Activated T-cell treated with anti-CD3 and anti-CD28 coated beads, Interleukin-2, amount 50 U/mL, for 72 hours (primary cell): ENCODE measurements at regions not wholly inside any gene's neighbourhood (a gene's known extent, or its start where the extent isn't known, plus 50 kb on each side); places are given as distances from the start of the nearest gene placed in this dataset.

Experiments
- ATAC-seq, 2 donors: fragments of 150-1000 bp; cut with Tn5 transposase; replicated peaks in 1 of 2; 2 replicates each; pipeline ENCODE4 v1.10.0; 2021; ENCODE audit warnings: moderate library complexity in 2 of 2, mild to moderate bottlenecking in 1 of 2
- DNase-seq, 2 donors: peaks; one replicate each; pipeline ENCODE4 v3.0.0; 2021 to 2022; ENCODE audit warnings: mixed read lengths in 1 of 2
- H3K27ac Mint-ChIP-seq: one replicate; pipeline ENCODE4 v1.8.0; 2022; ENCODE audit warnings: mild to moderate bottlenecking, moderate library complexity, mixed read lengths
- H3K27me3 Mint-ChIP-seq: one replicate; pipeline ENCODE4 v1.8.0; 2022; ENCODE audit warnings: low read depth, mixed read lengths
- H3K36me3 Mint-ChIP-seq, 2 donors: one replicate each; pipeline ENCODE4 v1.8.0; 2022; ENCODE audit warnings: mixed read lengths in 2 of 2, mild to moderate bottlenecking in 1 of 2; ENCODE audit not compliant: insufficient read depth in 2 of 2
- H3K4me1 Mint-ChIP-seq: one replicate; pipeline ENCODE4 v1.8.0; 2022; ENCODE audit warnings: low read depth, mixed read lengths
- H3K4me3 Mint-ChIP-seq, 2 donors: one replicate each; pipeline ENCODE4 v1.8.0; 2022; ENCODE audit warnings: mild to moderate bottlenecking in 2 of 2, mixed read lengths in 2 of 2, moderate library complexity in 2 of 2
- H3K9me3 Mint-ChIP-seq, 2 donors: one replicate each; pipeline ENCODE4 v1.8.0; 2022; ENCODE audit warnings: mixed read lengths in 2 of 2

- Mint-ChIP-seq H3K27me3 (no peaks in the 10 kb centered on the region), H3K36me3 (no peaks in the 10 kb centered on the region), H3K4me3 (no peak overlapping the region), H3K27ac (no peak overlapping the region), H3K4me1 (no peaks in the 10 kb centered on the region), H3K9me3 (no peaks in the 10 kb centered on the region)
- ATAC-seq (no peak), DNase-seq (no peak)
Measured at GRCh38 chr2:2569836-2570235, 238.8 kb upstream of the MYT1L start.

- DNase-seq (no peak), ATAC-seq (no peak)
- Mint-ChIP-seq H3K4me3 (no peak overlapping the region), H3K9me3 (no peaks in the 10 kb centered on the region), H3K4me1 (no peaks in the 10 kb centered on the region), H3K27ac (no peak overlapping the region), H3K36me3 (no peaks in the 10 kb centered on the region), H3K27me3 (no peaks in the 10 kb centered on the region)
Measured at GRCh38 chr2:2569306-2569705, 238.2 kb upstream of the MYT1L start.

- Mint-ChIP-seq H3K4me3 (no peak overlapping the region), H3K36me3 (no peaks in the 10 kb centered on the region), H3K9me3 (no peaks in the 10 kb centered on the region), H3K4me1 (no peaks in the 10 kb centered on the region), H3K27me3 (no peaks in the 10 kb centered on the region), H3K27ac (no peak overlapping the region)
- DNase-seq (no peak), ATAC-seq (no peak)
Measured at GRCh38 chr2:2568411-2568810, 237.3 kb upstream of the MYT1L start.

- no peaks in the 10 kb centered on the region for H3K9me3 Mint-ChIP-seq
- no peak overlapping the region for H3K4me3 Mint-ChIP-seq
- DNase-seq: no peak
- H3K27ac Mint-ChIP-seq: no peak overlapping the region
- no peaks in the 10 kb centered on the region for H3K27me3 Mint-ChIP-seq
- no peaks in the 10 kb centered on the region for H3K4me1 Mint-ChIP-seq
- no peaks in the 10 kb centered on the region for H3K36me3 Mint-ChIP-seq
- no peak for ATAC-seq
Measured at GRCh38 chr2:2567776-2568175, 236.7 kb upstream of the MYT1L start.

- no peaks in the 10 kb centered on the region for H3K36me3 Mint-ChIP-seq
- H3K4me1 Mint-ChIP-seq: no peaks in the 10 kb centered on the region
- ATAC-seq: no peak
- no peak overlapping the region for H3K4me3 Mint-ChIP-seq
- no peak for DNase-seq
- H3K27me3 Mint-ChIP-seq: no peaks in the 10 kb centered on the region
- H3K9me3 Mint-ChIP-seq: no peaks in the 10 kb centered on the region
- H3K27ac Mint-ChIP-seq: no peak overlapping the region
Measured at GRCh38 chr2:2566396-2567323, 235.6 kb upstream of the MYT1L start.

GRCh38 chr2:2565671-2566070, 234.6 kb upstream of the MYT1L start:
- ATAC-seq: no peak

GRCh38 chr2:2564300-2565078, 233.4 kb upstream of the MYT1L start:
- Mint-ChIP-seq H3K9me3 (no peaks in the 10 kb centered on the region), H3K36me3 (no peaks in the 10 kb centered on the region), H3K4me3 (no peak overlapping the region), H3K27ac (no peak overlapping the region), H3K27me3 (no peaks in the 10 kb centered on the region), H3K4me1 (no peaks in the 10 kb centered on the region)
- no peak for ATAC-seq
- no peak for DNase-seq

More at GRCh38 chr2:2565671-2566070, 234.6 kb upstream of the MYT1L start:
- no peaks in the 10 kb centered on the region for H3K27me3 Mint-ChIP-seq
- H3K27ac Mint-ChIP-seq: no peak overlapping the region
- no peaks in the 10 kb centered on the region for H3K4me1 Mint-ChIP-seq
- no peaks in the 10 kb centered on the region for H3K36me3 Mint-ChIP-seq
- no peak overlapping the region for H3K4me3 Mint-ChIP-seq
- no peaks in the 10 kb centered on the region for H3K9me3 Mint-ChIP-seq
- DNase-seq: no peak

- no peak for ATAC-seq
- Mint-ChIP-seq H3K4me1 (no peaks in the 10 kb centered on the region), H3K4me3 (no peak overlapping the region), H3K27ac (no peak overlapping the region), H3K27me3 (no peaks in the 10 kb centered on the region), H3K9me3 (no peaks in the 10 kb centered on the region), H3K36me3 (no peaks in the 10 kb centered on the region)
- DNase-seq: no peak
Measured at GRCh38 chr2:2563309-2563860, 232.3 kb upstream of the MYT1L start.

- Mint-ChIP-seq H3K36me3 (no peaks in the 10 kb centered on the region), H3K27ac (no peak overlapping the region), H3K27me3 (peaks cover 2% of the 10 kb centered on the region), H3K4me1 (peaks cover 2% of the 10 kb centered on the region), H3K4me3 (no peak overlapping the region), H3K9me3 (no peaks in the 10 kb centered on the region)
- no peak for DNase-seq
- no peak for ATAC-seq
Measured at GRCh38 chr2:2562867-2563266, 231.8 kb upstream of the MYT1L start.

- Mint-ChIP-seq H3K36me3 (no peaks in the 10 kb centered on the region), H3K9me3 (peaks cover 0 to 4% of the 10 kb centered on the region in 2 donors), H3K27ac (no peak overlapping the region), H3K4me1 (peaks cover 9% of the 10 kb centered on the region), H3K27me3 (peaks cover 4% of the 10 kb centered on the region), H3K4me3 (no peak overlapping the region)
- ATAC-seq (no peak), DNase-seq (no peak)
Measured at GRCh38 chr2:2561346-2562095, 230.4 kb upstream of the MYT1L start.

GRCh38 chr2:2560374-2561015, 229.4 kb upstream of the MYT1L start:
- Mint-ChIP-seq H3K9me3 (peaks cover 1 to 4% of the 10 kb centered on the region in 2 donors), H3K4me1 (peaks cover 9% of the 10 kb centered on the region), H3K27ac (no peak overlapping the region), H3K27me3 (peaks cover 4% of the 10 kb centered on the region), H3K4me3 (no peak overlapping the region), H3K36me3 (no peaks in the 10 kb centered on the region)
- ATAC-seq (no peak), DNase-seq (no peak)

GRCh38 chr2:2558476-2558875, 227.4 kb upstream of the MYT1L start:
- Mint-ChIP-seq H3K27ac (no peak overlapping the region), H3K9me3 (peaks cover 1 to 5% of the 10 kb centered on the region in 2 donors), H3K4me3 (no peak overlapping the region), H3K36me3 (no peaks in the 10 kb centered on the region), H3K27me3 (peaks cover 4% of the 10 kb centered on the region), H3K4me1 (peaks cover 9% of the 10 kb centered on the region)
- DNase-seq: no peak
- no peak for ATAC-seq
